GM18861 (cell line): ENCODE measurements at regions not wholly inside any gene's neighbourhood (a gene's known extent, or its start where the extent isn't known, plus 50 kb on each side); places are given as distances from the start of the nearest gene placed in this dataset.
"Not testable (repeated sequence)": the region's sequence is repeated elsewhere in the genome, so short reads cannot be mapped to it uniquely, and the experiment has no call there.

Source experiments
- ATAC-seq: cut with Tn5 transposase; IDR thresholded peaks from one replicate; pipeline ENCODE4 v1.9.1; 2021; ENCODE audit not compliant: unreplicated experiment

DNA sequence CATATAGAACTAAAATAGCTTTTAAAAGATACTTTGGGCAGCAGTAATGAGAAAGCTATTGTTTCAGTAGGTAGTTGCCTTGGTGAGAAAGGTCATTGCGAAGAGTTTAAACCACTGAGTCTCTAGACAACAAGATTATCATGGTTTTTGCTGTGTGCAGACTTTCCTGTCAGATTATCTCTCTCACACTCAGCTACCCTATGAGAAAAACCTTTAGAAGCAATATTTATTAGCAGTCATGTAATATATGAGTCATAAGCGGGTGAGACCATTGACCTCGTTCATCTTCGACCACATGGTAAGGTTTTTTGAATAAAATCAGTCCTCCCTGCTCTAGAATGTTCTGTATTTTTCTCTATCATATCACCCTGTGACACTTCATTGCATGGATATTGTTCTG lies 59.9 kb downstream of the GPR65 start:
- no peak for ATAC-seq

DNA sequence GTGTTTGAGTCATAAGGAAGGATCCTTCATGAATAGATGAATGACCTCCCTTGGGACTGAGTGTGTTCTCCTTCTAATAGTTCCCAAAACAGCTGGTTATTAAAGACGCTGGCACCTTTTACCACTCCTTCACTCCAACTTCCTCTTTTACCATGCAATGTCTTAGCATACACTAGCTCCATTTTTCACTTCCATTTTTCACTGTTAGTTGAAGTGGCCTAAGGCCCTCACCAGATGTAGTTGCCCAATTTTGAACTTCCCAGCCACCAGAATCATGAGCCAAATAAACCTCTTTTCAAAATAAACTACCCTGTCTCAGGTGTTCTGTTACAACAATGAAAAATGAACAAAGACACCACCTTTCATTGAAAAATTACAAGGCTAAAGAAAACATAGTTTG lies 64.7 kb downstream of the GPR65 start:
- ATAC-seq, result no peak

DNA sequence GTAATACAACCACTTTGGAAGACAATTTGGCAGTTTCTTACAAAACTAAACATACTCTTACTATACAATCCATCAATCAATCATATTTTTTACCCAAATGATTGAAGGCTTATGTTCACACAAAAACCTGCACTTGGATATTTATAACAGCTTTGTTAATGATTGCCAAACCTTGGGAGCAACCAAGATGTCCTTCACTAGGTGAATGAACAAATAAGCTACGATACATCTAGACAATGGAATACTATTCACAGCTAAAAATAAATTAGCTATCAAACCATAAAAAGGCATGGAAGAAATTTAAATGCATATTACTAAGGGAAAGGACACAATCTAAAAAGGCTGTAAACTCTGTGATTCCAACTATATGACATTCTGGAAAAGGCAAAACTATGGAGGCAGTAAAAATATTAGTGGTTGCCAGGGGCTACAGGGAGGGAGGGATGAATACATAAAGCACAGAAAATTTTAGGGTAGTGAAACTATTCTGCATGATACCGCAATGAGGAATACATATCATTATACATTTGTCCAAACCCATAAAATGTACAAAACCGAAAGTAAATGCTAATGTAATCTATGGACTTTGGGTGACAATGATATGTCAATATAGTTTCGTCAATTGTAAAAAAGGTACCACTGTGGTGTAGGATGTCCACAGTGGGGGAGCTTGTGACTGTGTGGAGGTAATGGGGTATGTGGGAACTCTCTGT lies 70.5 kb downstream of the GPR65 start:
- no peak for ATAC-seq

DNA sequence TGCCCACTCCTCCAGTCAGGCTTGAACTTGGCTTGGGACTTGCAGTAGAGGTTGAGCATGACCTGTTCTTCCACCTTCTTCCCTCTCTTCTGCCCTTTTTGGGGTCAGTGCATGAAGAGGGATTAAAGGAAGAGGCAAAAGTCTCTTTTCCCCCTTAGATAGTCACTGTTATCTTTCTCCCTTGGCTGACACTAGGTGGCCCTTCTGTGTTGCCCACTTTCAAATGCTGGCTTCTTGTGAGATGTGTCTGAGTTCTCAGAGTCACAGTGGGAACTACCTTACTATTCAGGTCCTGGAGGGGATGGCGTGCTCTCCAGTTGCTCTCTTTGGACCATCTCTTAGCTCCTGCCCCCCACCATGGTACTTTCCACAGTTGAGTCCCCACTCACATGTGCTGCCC lies 73.6 kb downstream of the GPR65 start:
- no peak for ATAC-seq

DNA sequence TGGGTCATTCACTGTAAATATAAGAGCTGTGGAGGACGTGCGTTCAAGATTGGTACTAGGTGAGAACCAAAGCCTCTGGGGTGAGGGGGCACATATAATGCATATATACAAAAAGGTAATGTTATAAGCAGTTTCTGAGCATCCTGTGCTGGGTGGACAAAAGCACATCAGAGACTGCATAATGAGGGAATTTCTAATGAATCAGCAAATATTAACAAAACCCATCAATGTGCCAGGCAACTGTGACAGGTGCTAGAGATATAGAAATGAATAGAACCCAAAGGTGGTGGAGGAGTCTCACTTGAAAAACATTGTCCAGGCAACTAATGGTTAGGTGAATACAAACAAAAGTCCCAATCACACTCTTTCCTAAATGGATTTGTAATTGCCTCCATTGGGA lies 74.7 kb downstream of the GPR65 start:
- ATAC-seq, result no peak

DNA sequence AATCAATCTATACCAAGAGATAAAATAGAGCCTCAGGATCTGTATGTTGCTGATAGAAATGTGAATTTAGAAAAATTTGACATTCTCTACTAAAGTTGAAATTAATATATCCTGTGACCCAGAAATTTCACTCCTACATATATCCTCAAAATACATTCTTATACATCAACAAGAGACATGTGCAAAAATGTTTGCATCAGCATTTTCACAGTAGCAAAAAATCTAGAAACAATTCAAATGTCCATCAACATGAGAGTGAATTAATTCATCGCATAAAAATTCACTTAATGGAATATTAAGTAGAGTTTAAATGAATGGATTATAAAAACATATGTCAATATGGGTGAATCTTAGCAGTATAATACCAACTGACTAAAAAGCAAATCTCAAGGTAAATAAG lies 80.8 kb downstream of the GPR65 start:
- ATAC-seq, result no peak

DNA sequence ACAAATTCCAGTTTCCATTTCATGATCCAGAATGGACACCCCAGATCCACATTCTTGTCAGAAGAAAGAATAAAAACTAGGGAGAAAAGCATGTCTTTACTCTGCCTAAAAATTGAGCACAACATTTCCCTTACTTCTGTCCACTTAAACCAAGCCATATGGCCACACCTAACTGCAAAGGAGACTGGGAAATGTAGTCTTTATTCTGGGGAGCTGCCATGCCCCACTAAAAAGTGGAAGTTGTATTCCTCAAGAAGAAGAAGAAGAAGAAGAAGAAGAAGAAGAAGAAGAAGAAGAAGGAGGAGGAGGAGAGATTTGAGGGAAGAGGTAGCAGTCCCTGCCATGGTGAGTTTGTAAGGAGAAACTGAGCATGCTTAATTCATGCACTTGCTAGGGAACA lies 84.5 kb downstream of the GPR65 start:
- ATAC-seq, result no peak

DNA sequence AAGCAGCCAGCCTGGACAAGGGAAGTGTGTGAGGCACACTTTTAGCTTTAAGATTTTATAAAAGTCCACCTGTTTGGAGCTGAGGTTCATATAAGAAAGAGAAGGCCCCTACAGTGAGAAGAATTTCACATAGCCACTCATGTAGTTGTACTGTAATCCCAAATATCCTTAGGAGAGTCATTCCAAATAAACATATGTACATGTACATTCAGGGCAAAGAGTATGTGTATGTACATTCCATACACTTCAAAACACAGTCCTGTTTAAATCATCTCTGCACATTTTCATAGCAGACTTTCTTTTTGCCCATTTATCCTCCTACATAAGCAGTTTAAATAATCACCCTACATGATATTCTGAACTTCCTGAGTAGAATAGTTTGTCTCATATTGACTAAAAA lies 87.6 kb downstream of the GPR65 start:
- ATAC-seq, result no peak

DNA sequence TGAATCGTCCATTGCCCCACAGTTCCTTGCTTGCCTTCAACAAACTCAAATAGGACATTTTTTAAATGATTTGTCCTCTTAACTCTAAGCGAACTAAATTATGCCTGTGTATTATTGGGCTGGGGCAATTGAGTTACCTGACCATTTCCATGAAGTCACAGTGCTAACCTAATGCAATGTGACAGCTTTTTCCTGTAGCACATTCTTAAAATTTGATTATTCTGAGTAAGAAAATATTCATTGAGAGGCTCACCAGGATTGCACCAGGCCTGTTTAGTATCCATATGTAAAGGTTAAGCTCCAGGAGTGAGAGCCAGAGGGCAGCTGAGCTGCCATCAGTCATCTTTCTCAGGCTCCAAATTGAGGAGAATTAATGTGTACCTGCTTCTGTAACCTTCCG lies 90.9 kb downstream of the GPR65 start:
- no peak for ATAC-seq

DNA sequence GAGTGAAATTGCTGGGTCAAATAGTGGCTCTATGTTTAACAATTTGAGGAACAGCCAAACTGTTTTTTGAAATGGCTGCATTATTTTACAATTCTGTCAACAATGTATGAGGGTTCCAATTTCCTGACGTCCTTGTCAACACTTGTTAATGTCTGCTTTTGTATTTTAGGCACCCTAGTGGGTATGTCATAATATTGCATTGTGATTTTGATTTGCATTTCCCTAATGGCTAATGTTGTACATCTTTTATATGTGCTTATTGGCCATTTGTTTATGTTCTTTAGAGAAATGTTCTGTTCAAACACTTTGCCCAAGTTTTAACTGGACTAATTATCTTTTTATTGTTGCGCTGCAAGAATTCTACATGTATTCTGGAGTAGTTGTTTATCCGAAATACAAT lies 93.2 kb downstream of the GPR65 start:
- no peak for ATAC-seq

DNA sequence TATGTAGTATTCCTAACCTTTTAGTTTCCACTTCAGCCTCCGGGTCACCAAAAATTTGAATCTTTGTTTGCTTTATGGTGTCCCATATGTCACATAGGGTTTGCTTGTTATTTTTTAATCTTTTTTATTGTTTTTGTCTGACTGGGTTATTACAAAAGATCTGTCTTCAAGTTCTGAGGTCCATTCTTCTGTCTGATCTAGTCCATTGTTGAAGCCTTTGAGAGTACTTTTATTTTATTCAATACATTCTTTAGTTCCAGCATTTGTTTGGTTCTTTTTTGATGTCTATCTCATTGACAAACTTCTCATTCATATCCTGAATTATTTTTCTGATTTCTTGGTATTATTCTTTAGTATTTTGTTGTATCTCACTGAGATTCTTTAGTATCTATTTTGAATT lies 99.8 kb downstream of the GPR65 start:
- no peak for ATAC-seq

DNA sequence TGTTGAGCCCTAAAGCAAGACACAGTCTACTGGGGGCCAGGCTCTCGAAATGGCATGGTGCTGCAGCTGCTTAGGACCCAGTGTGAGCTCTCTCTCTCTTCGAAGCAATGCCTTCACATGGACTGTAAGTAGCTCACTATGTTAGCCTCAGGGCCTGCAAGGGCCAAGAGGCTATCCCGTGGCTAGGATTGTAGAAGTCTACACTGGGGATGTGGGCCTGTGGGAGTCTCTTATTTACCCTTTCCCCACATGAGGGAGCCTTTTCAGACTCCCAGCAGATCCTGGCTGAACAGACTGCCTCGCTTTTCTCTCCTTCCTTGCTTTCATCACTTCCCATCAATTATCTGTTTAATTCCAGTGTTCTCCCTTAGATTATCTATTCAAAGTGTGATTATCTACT lies 101.4 kb downstream of the GPR65 start:
- ATAC-seq, result no peak

DNA sequence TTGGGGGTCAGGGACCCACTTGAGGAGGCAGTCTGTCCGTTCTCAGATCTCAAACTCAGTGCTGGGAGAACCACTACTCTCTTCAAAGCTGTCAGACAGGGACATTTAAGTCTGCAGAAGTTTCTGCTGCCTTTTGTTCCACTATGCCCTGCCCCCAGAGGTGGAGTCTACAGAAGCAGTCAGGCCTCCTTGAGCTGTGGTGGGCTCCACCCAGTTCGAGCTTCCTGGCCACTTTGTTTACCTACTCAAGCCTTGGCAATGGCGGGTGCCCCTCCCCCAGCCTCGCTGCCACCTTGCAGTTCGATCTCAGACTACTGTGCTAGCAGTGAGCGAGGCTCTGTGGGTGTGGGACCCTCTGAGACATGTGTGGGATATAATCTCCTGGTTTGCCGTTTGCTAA lies 122.7 kb downstream of the GPR65 start:
- ATAC-seq, result not testable (repeated sequence)

DNA sequence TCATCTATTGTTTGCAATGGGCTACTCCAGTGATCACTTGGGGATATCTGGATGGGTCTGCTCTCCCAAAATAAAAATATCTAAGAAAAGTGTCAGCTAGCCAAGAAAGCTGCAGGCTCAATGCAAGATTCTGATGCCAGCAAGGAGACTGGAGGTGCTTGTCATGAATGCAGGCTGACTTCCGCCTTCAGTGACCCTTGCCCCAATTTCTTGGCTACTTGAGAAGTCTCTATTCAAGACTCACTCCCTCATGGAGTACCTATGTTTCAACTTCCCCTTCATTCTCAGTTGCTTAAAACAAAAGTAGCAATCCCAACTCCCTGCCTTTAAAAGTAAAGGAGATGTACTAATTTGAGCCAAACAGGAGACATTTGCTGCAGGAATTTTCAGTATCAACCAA lies 123.9 kb downstream of the GPR65 start:
- ATAC-seq, result no peak

DNA sequence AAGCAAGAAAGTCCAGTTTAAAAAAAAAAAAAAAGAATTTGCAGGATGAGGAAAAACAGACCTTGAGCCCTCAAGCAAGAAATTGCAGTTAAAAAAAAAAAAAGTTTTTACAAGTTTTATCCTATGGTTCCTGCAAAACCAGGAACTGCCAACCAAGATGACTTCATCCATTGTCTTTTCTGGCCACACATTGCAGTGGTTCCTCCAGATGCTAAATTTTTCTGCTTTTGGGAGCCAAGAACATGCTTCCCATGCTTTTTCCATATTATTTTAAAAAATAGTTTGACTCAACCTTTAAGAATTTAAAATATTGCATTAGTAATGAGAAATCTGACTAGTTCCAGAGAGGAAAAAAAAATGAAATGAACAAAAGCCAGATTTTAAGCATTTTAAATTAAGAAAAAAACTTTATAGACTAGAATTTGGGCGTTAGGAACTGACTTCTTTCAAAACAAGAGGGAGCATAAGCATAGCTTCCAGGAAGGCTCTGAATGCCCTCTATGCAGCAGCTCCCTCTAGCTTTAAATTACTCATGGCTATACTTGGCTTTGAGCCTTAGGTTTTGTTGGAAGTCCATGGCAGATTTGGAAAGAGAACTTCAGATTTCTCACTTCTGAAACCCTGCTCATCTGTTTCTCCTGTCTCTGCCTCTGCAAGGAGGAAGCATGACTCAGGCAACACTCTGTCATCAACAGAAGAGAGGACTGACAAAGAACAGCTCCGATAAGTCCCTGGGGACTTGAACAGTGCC lies 124.5 kb downstream of the GPR65 start:
- ATAC-seq, result peak; percentile 74

DNA sequence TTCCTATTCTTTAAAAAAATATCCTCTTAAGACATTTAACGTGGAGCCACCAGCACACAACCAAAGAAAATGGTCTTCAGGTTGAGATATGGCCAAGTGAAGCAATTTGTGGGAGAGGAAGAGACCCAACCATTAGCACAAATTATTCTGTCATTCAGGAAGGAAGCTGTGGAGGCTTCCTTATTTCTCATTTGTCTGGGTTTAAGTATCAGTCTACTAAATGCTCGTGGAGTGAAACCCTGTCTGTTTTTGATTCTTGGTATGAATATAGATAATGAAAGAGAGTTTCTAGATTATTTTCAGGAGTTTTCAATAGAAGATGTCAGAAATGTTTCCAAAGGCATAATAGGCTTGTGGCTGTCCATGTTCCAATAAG lies 125.1 kb downstream of the GPR65 start:
- no peak for ATAC-seq
